Esophagus squamous epithelium (tissue), 5 donors: ENCODE measurements at regions not wholly inside any gene's neighbourhood (a gene's known extent, or its start where the extent isn't known, plus 50 kb on each side); places are given as distances from the start of the nearest gene placed in this dataset.

Experiments
- DNase-seq: peaks from one replicate; lab custom pipeline; 2025; lab: John Stamatoyannopoulos, UW
- H3K27ac ChIP-seq, 4 donors: fragments of 200-600 bp; sonication (generic); one replicate each; pipeline ENCODE4 v1.5.1; 2016 to 2019; ENCODE audit warnings: mild to moderate bottlenecking in 1 of 4
- H3K27me3 ChIP-seq, 4 donors: fragments of 200-600 bp; sonication (generic); 1 replicate in 3 of 4; 2 replicates in 1 of 4; pipeline versions ENCODE4 v1.5.1 to v1.6.0; 2017 to 2021; ENCODE audit warnings: antibody characterized with exemption in 1 of 4
- H3K36me3 ChIP-seq, 3 donors: fragments of 200-600 bp; sonication (generic); one replicate each; pipeline ENCODE4 v1.5.1; 2016 to 2019
- H3K4me1 ChIP-seq, 3 donors: fragments of 200-600 bp; sonication (generic); one replicate each; pipeline ENCODE4 v1.5.1; 2017 to 2019
- H3K4me3 ChIP-seq, 4 donors: fragments of 200-600 bp; sonication (generic); 1 replicate in 3 of 4; 2 replicates in 1 of 4; pipeline ENCODE4 v1.5.1; 2016 to 2019; ENCODE audit warnings: mild to moderate bottlenecking in 2 of 4, moderate library complexity in 1 of 4
- H3K9me3 ChIP-seq, 3 donors: fragments of 200-600 bp; sonication (generic); one replicate each; pipeline ENCODE4 v1.5.1; 2016 to 2019
- CTCF ChIP-seq, 6 experiments: fragments of 450-650 bp in 4 of 6; fragments of 200-600 bp in 2 of 6; sonication (generic) in 2 of 6; IDR thresholded peaks; one replicate each; pipeline ENCODE4 v1.5.1; 2016 to 2019; ENCODE audit warnings: antibody characterized with exemption in 6 of 6, mild to moderate bottlenecking in 4 of 6, moderate library complexity in 4 of 6
- POLR2A ChIP-seq, 4 donors: fragments of 450-650 bp; IDR thresholded peaks; one replicate each; pipeline ENCODE4 v1.6.1; 2017; ENCODE audit warnings: antibody characterized with exemption in 4 of 4, mild to moderate bottlenecking in 4 of 4, moderate library complexity in 3 of 4
- WGBS, 2 donors: methylation state at CpG; one replicate each; pipeline ENCODE4 v1.1.5; 2018; 5-methylcytosine and 5-hydroxymethylcytosine counted together
- intact Hi-C: fragments of 100-400 bp; cut with DNase I; formaldehyde crosslinking; loops from one replicate; pipeline ENCODE4 v1.15.0; 2022
- donor health status: DM: yes; HTN: yes; CAD: no.

GRCh38 chr5:82657033-82657699, 379.0 kb upstream of the RPS23 start:
- Histone ChIP-seq H3K4me3 (no peak overlapping the region), H3K27ac (no peak overlapping the region), H3K27me3 (no peaks in the 10 kb centered on the region), H3K36me3 (no peaks in the 10 kb centered on the region), H3K4me1 (peaks cover 0 to 7% (median 0%) of the 10 kb centered on the region in 3 donors), H3K9me3 (no peaks in the 10 kb centered on the region)
- DNase-seq: no peak
- TF ChIP-seq POLR2A (IDR thresholded peaks at IDR 0.05): no peak
- no peak for TF ChIP-seq CTCF (IDR thresholded peaks at IDR 0.05)
- 46 to 48% methylated on average over 5 of the region's 5 CpGs for WGBS, 2 donors
- intact Hi-C loops: no loop called here

GRCh38 chr5:82656341-82656761, 378.2 kb upstream of the RPS23 start:
- Histone ChIP-seq H3K27ac (no peak overlapping the region), H3K9me3 (no peaks in the 10 kb centered on the region), H3K4me3 (no peak overlapping the region), H3K36me3 (no peaks in the 10 kb centered on the region), H3K27me3 (no peaks in the 10 kb centered on the region), H3K4me1 (peaks cover 0 to 7% (median 0%) of the 10 kb centered on the region in 3 donors)
- TF ChIP-seq CTCF (IDR thresholded peaks at IDR 0.05) (no peak), POLR2A (IDR thresholded peaks at IDR 0.05) (no peak)
- intact Hi-C loops: no loop called here
- no peak for DNase-seq
- 29 to 33% methylated on average over 2 of the region's 2 CpGs for WGBS, 2 donors

- intact Hi-C loops: no loop called here
- H3K36me3 ChIP-seq: no peaks in the 10 kb centered on the region
- no peaks in the 10 kb centered on the region for H3K9me3 ChIP-seq
- TF ChIP-seq POLR2A (IDR thresholded peaks at IDR 0.05) (no peak), CTCF (IDR thresholded peaks at IDR 0.05) (no peak)
- peaks cover 0 to 7% (median 0%) of the 10 kb centered on the region in 3 donors for H3K4me1 ChIP-seq
- DNase-seq: no peak
- WGBS, 2 donors: 68% methylated on average over 3 to 5 of the region's 7 CpGs
- no peak overlapping the region for H3K27ac ChIP-seq
- H3K27me3 ChIP-seq: no peaks in the 10 kb centered on the region
- no peak overlapping the region for H3K4me3 ChIP-seq
Observed at GRCh38 chr5:82655078-82655477, 376.9 kb upstream of the RPS23 start.

- no peaks in the 10 kb centered on the region for H3K36me3 ChIP-seq
- no peak for TF ChIP-seq CTCF (IDR thresholded peaks at IDR 0.05)
- no peak for TF ChIP-seq POLR2A (IDR thresholded peaks at IDR 0.05)
- 61 to 62% methylated on average over 3 of the region's 3 CpGs for WGBS, 2 donors
- intact Hi-C loops: no loop called here
- H3K4me1 ChIP-seq: no peaks in the 10 kb centered on the region
- H3K4me3 ChIP-seq: no peak overlapping the region
- no peaks in the 10 kb centered on the region for H3K27me3 ChIP-seq
- H3K9me3 ChIP-seq: no peaks in the 10 kb centered on the region
- no peak for DNase-seq
- no peak overlapping the region for H3K27ac ChIP-seq
Observed at GRCh38 chr5:82649943-82650342, 371.8 kb upstream of the RPS23 start.

- TF ChIP-seq POLR2A (IDR thresholded peaks at IDR 0.05) (no peak), CTCF (IDR thresholded peaks at IDR 0.05) (no peak)
- intact Hi-C loops: no loop called here
- Histone ChIP-seq H3K36me3 (no peaks in the 10 kb centered on the region), H3K27ac (no peak overlapping the region), H3K4me3 (no peak overlapping the region), H3K9me3 (no peaks in the 10 kb centered on the region), H3K27me3 (no peaks in the 10 kb centered on the region), H3K4me1 (peaks cover 0 to 10% (median 4%) of the 10 kb centered on the region in 3 donors)
- WGBS, 2 donors: 85 to 90% methylated on average over 4 of the region's 4 CpGs
- DNase-seq: no peak
Observed at GRCh38 chr5:82644766-82645165, 366.6 kb upstream of the RPS23 start.
